Bronchial epithelial cell (primary cell): ENCODE measurements at regions not wholly inside any gene's neighbourhood (a gene's known extent, or its start where the extent isn't known, plus 50 kb on each side); places are given as distances from the start of the nearest gene placed in this dataset.
"Not testable (repeated sequence)": the region's sequence is repeated elsewhere in the genome, so short reads cannot be mapped to it uniquely, and the experiment has no call there.

ENCODE experiments used
- DNase-seq: peaks from one replicate; pipeline ENCODE4 v3.0.0-alpha.2; 2010; ENCODE audit warnings: low read depth
- FAIRE-seq: peaks from 2 replicates; lab custom pipeline; 2011; peaks lifted over from hg19 to GRCh38; lab: Jason Lieb, UNC
- H3K27me3 ChIP-seq: 2 replicates; pipeline ENCODE4 v1.5.1; 2011; ENCODE audit warnings: low read length; ENCODE audit not compliant: control insufficient read depth, insufficient read depth
- H3K36me3 ChIP-seq: 2 replicates; pipeline ENCODE4 v1.5.1; 2011; ENCODE audit warnings: low read length; ENCODE audit not compliant: control insufficient read depth, insufficient read depth
- H3K4me3 ChIP-seq: 2 replicates; pipeline ENCODE4 v1.5.1; 2011; ENCODE audit warnings: mild to moderate bottlenecking, low read depth, low read length, control low read depth
- TF ChIP-seq, protein P1 (sequence below): IDR thresholded peaks from 2 replicates; pipeline ENCODE4 v1.5.1; 2011; ENCODE audit warnings: mild to moderate bottlenecking, moderate library complexity, low read length, control low read depth, inconsistent platforms; ENCODE audit not compliant: insufficient read depth, severe bottlenecking

DNA sequence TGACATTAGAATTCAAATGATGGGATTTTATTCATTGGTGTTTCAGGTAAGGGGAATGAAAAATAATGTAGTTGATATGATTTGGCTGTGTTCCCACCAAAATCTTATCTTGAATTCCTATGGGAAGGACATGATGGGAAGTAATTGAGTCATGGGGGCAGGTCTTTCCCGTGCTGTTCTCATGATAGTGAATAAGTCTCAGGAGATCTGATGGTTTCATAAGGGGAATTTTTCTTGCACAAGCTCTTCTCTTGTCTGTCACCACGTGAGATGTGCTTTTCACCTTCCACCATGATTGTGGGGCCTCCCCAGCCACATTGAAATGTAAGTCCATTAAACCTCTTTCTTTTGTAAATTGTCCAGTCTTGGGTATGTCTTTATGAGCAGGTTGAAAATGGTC, 268.6 kb upstream of the CHORDC1 start:
- TF ChIP-seq, protein P1, sequence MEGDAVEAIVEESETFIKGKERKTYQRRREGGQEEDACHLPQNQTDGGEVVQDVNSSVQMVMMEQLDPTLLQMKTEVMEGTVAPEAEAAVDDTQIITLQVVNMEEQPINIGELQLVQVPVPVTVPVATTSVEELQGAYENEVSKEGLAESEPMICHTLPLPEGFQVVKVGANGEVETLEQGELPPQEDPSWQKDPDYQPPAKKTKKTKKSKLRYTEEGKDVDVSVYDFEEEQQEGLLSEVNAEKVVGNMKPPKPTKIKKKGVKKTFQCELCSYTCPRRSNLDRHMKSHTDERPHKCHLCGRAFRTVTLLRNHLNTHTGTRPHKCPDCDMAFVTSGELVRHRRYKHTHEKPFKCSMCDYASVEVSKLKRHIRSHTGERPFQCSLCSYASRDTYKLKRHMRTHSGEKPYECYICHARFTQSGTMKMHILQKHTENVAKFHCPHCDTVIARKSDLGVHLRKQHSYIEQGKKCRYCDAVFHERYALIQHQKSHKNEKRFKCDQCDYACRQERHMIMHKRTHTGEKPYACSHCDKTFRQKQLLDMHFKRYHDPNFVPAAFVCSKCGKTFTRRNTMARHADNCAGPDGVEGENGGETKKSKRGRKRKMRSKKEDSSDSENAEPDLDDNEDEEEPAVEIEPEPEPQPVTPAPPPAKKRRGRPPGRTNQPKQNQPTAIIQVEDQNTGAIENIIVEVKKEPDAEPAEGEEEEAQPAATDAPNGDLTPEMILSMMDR, result no peak
- Histone ChIP-seq H3K27me3 (no peaks in the 10 kb centered on the region), H3K36me3 (no peaks in the 10 kb centered on the region), H3K4me3 (no peak overlapping the region)
- FAIRE-seq (no peak), DNase-seq (no peak)

DNA sequence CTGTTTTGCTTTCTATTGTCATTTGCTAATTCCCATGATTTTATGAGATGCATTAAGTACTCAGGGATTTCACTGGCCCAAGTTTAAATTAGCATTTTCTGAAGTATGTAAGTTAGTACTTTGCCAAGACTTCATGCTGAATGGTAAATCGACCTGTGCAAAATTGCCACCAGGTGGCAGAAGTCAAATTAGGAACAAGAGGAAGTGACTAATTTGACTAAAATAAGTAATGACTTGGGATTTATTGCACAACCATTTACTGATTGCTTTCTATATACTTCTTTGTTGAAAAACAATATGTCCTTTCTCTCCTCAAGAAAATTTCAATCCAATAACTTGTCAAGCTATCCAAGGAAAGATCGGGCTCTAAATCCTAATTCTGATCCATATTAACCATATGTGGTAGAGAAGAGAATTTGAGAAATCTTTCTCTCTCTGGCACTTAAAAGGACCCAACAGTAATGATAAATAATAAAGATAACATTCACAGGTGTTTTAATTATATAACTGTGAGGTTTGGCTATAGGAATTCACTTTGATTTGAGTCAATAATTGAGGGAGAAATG, 253.7 kb upstream of the CHORDC1 start:
- DNase-seq (peak; percentile 88), FAIRE-seq (no peak)
- H3K36me3 ChIP-seq, result no peaks in the 10 kb centered on the region
- no peak overlapping the region for H3K4me3 ChIP-seq
- no peaks in the 10 kb centered on the region for H3K27me3 ChIP-seq
- TF ChIP-seq, protein P1, result peak; percentile 58

DNA sequence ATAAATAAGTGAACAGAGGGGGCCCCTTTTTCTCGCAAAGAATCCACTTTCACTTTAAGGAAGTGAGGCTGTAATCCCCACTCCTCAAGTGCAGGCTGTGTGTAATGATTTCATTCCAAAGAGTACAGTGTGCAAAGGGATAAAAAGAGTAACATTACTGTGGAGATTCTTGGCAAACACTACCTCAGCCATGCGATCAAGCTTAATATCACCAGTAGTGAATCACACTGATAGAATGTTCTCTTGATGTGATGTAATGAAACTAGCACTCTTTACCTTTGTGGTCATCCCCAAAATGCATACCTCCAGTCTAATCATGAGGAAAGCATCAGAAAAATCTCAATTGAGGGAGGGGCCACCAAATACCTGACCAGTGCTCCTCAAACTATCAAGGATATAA, 246.1 kb upstream of the CHORDC1 start:
- DNase-seq (peak; percentile 90), FAIRE-seq (no peak)
- no peaks in the 10 kb centered on the region for H3K27me3 ChIP-seq
- no peak overlapping the region for H3K4me3 ChIP-seq
- H3K36me3 ChIP-seq, result no peaks in the 10 kb centered on the region
- TF ChIP-seq, protein P1, result no peak

DNA sequence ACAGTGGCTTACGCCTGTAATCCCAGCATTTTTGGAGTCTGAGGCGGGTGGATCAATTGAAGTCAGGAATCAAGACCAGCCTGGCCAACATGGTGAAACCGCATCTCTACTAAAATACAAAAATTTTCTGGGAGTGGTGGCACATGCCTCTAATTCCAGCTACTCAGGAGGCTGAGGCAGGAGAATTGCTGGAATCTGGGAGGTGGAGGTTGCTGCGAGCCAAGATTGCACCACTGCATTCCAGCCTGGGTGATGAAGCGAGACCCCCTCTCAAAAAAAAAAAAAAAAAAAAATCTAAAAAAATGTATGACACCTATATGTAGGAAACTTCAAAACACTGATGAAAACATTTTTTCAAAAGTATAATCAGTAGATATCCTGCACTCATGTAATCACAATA, 242.7 kb upstream of the CHORDC1 start:
- H3K4me3 ChIP-seq, result no peak overlapping the region
- TF ChIP-seq, protein P1, result no peak
- no peaks in the 10 kb centered on the region for H3K27me3 ChIP-seq
- no peaks in the 10 kb centered on the region for H3K36me3 ChIP-seq
- DNase-seq, result no peak
- no peak for FAIRE-seq

DNA sequence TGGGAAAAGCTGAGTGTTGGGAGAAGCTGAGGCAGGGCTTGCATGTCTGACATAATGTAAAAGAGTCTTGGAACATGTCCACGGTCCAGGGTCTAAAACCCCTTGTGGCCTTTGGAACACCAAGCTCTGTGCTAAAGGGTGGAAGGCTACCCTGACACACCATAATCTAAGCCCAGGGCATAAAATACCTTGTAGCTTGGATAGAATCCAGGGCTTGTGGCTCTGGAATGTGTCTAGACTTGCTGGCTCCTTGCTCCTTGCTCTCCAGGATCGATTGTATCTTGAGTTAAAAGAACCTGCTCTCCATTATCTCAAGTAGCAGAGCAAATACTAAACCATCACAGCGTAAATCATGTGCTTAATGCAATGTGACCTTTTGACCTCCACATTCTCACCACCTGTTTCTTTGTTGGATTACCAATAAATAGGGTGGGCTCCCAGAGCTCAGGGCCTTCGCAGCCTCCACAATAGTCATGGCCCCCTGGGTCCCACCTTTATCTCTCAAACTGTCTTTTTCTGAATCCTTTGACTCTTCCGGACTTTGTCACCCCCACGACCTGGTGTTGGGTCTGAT, 232.6 kb upstream of the CHORDC1 start:
- not testable (repeated sequence) for FAIRE-seq, H3K4me3 ChIP-seq, H3K36me3 ChIP-seq, H3K27me3 ChIP-seq
- peak; percentile 43 for DNase-seq

DNA sequence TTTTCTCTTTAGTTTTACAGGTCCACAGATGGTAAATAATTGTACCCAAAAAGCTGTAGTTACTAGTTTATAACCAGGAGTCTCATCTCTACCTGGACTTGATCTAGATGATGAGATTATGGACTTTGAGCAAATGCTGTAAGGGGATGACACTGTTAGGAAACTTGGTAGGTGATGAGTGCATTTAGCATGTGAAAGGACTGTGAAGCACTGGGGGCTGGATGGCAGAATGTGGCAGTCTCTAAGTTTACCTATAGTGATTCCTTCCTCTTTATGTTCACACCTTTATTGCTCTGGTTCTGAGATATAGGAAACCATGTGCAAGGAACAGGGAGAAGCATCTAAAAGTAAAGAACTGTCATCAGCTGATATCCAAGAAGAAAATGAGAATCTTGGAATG, 230.7 kb upstream of the CHORDC1 start:
- Histone ChIP-seq H3K36me3 (no peaks in the 10 kb centered on the region), H3K4me3 (no peak overlapping the region), H3K27me3 (no peaks in the 10 kb centered on the region)
- FAIRE-seq, result no peak
- no peak for DNase-seq
- TF ChIP-seq, protein P1, result no peak
